Panc1 (cell line): ENCODE measurements at regions not wholly inside any gene's neighbourhood (a gene's known extent, or its start where the extent isn't known, plus 50 kb on each side); places are given as distances from the start of the nearest gene placed in this dataset.

ENCODE experiments used
- ATAC-seq: fragments of 200-7000 bp; cut with Tn5 transposase; 2 replicates; pipeline ENCODE4 v1.9.1; 2020; ENCODE audit warnings: mild to moderate bottlenecking, moderate library complexity
- BruUV-seq: library from RNA; stranded (reverse); fragments of 400-500 nt; replicated peaks from 2 replicates; lab custom pipeline; 2021; lab: Mats Ljungman, UMichigan
- CTCF ChIA-PET: fragments of 300-600 bp; sonication (Branson Sonifier 250); formaldehyde crosslinking; loops from one replicate; lab custom pipeline; 2022; ENCODE audit warnings: antibody characterized with exemption; lab: Charles Lee
- POLR2A ChIA-PET: fragments of 300-600 bp; sonication (Branson Sonifier 250); formaldehyde crosslinking; loops from one replicate; lab custom pipeline; 2022; ENCODE audit warnings: antibody characterized with exemption; lab: Charles Lee
- DNase-seq: peaks from one replicate; pipeline ENCODE4 v3.0.0-alpha.2; 2010; ENCODE audit warnings: low read depth, low spot score
- H3K27ac ChIP-seq: 2 replicates; pipeline ENCODE4 v1.5.1; 2011; ENCODE audit warnings: mild to moderate bottlenecking, low read length, inconsistent platforms
- H3K27me3 ChIP-seq: fragments of 200-500 bp; sonication (Bioruptor generic); 2 replicates; pipeline ENCODE4 v1.6.0; 2014; ENCODE audit warnings: low read length, inconsistent platforms; ENCODE audit not compliant: control insufficient read depth, insufficient read depth
- H3K36me3 ChIP-seq: fragments of 200-500 bp; sonication (Bioruptor generic); 2 replicates; pipeline ENCODE4 v1.5.1; 2014; ENCODE audit warnings: inconsistent platforms, mild to moderate bottlenecking, low read length, moderate library complexity; ENCODE audit not compliant: control insufficient read depth, insufficient read depth
- H3K4me1 ChIP-seq: 2 replicates; pipeline ENCODE4 v1.5.1; 2011; ENCODE audit warnings: inconsistent platforms, mild to moderate bottlenecking, low read length, moderate library complexity; ENCODE audit not compliant: control insufficient read depth, insufficient read depth
- H3K4me3 ChIP-seq, 2 experiments: 2 replicates each; pipeline ENCODE4 v1.5.1; 2011 to 2012; ENCODE audit warnings: low read depth in 2 of 2, low read length in 2 of 2, mild to moderate bottlenecking in 2 of 2, inconsistent platforms in 1 of 2, moderate library complexity in 1 of 2
- H3K9me3 ChIP-seq: fragments of 200-500 bp; sonication (Bioruptor generic); 2 replicates; pipeline ENCODE4 v1.5.1; 2014; ENCODE audit warnings: low read depth, mild to moderate bottlenecking, inconsistent platforms, low read length, moderate library complexity; ENCODE audit not compliant: control insufficient read depth, insufficient read depth
- CTCF ChIP-seq: fragments of 450-650 bp; IDR thresholded peaks from 2 replicates; pipeline ENCODE4 v1.5.1; 2017; ENCODE audit warnings: mild to moderate bottlenecking
- POLR2AphosphoS5 ChIP-seq: IDR thresholded peaks from 2 replicates; pipeline ENCODE4 v1.6.1; 2012; ENCODE audit warnings: mild to moderate bottlenecking, low read depth, low read length, moderate library complexity
- SIN3A ChIP-seq: IDR thresholded peaks from 2 replicates; pipeline ENCODE4 v1.6.1; 2012; ENCODE audit warnings: low read depth, mild to moderate bottlenecking, low read length, moderate library complexity, borderline replicate concordance; ENCODE audit not compliant: insufficient read depth
- TCF7L2 ChIP-seq: IDR thresholded peaks from 2 replicates; pipeline ENCODE4 v1.6.1; 2011; ENCODE audit warnings: mild to moderate bottlenecking, low read depth, low read length, inconsistent platforms
- in situ Hi-C: cut with HindIII; loops from 2 replicates; pipeline ENCODE4 v1.10.0; 2016; ENCODE audit warnings: low sequenced_read_pairs, low pct_unique_long_range_greater_than_20kb
- intact Hi-C: fragments of 100-400 bp; cut with micrococcal nuclease; formaldehyde crosslinking; loops from one replicate; pipeline ENCODE4 v1.10.0; 2022; ENCODE audit not compliant: unreplicated experiment
- TF ChIP-seq, protein P1 (sequence below), 2 experiments: IDR thresholded peaks; 2 replicates each; pipeline ENCODE4 v1.6.1; 2011 to 2012; ENCODE audit warnings: low read depth in 2 of 2, control low read depth in 1 of 2, low read length in 1 of 2, mild to moderate bottlenecking in 1 of 2, moderate library complexity in 1 of 2; ENCODE audit not compliant: insufficient read depth in 1 of 2

- CTCF ChIA-PET: no interaction called here
- no peaks in the 10 kb centered on the region for H3K4me1 ChIP-seq
- in situ Hi-C loops: no loop called here
- intact Hi-C loops: loop anchor here (10.0 kb wide), 1 partner anchor 220 kb away; no protein-coding TSS in a partner anchor
- H3K36me3 ChIP-seq: no peaks in the 10 kb centered on the region
- ATAC-seq (no peak), DNase-seq (no peak)
- H3K27ac ChIP-seq: no peak overlapping the region
- peaks cover 6% of the 10 kb centered on the region; the same call in 1 of the 2 replicates for H3K27me3 ChIP-seq
- POLR2A ChIA-PET: no interaction called here
- no TSS peak for BruUV-seq
- TF ChIP-seq TCF7L2 (no peak), CTCF (no peak), SIN3A (no peak), POLR2AphosphoS5 (no peak)
- TF ChIP-seq, protein P1, sequence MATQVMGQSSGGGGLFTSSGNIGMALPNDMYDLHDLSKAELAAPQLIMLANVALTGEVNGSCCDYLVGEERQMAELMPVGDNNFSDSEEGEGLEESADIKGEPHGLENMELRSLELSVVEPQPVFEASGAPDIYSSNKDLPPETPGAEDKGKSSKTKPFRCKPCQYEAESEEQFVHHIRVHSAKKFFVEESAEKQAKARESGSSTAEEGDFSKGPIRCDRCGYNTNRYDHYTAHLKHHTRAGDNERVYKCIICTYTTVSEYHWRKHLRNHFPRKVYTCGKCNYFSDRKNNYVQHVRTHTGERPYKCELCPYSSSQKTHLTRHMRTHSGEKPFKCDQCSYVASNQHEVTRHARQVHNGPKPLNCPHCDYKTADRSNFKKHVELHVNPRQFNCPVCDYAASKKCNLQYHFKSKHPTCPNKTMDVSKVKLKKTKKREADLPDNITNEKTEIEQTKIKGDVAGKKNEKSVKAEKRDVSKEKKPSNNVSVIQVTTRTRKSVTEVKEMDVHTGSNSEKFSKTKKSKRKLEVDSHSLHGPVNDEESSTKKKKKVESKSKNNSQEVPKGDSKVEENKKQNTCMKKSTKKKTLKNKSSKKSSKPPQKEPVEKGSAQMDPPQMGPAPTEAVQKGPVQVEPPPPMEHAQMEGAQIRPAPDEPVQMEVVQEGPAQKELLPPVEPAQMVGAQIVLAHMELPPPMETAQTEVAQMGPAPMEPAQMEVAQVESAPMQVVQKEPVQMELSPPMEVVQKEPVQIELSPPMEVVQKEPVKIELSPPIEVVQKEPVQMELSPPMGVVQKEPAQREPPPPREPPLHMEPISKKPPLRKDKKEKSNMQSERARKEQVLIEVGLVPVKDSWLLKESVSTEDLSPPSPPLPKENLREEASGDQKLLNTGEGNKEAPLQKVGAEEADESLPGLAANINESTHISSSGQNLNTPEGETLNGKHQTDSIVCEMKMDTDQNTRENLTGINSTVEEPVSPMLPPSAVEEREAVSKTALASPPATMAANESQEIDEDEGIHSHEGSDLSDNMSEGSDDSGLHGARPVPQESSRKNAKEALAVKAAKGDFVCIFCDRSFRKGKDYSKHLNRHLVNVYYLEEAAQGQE (IDR thresholded peaks at IDR 0.05; ENCODE audit: insufficient read depth in 1 of 2, low read depth in 2 of 2, low read length in 1 of 2): no peak
- no peaks in the 10 kb centered on the region for H3K9me3 ChIP-seq
- no peak overlapping the region for H3K4me3 ChIP-seq
Measured at GRCh38 chr3:168844894-168845482, 749.3 kb upstream of the GOLIM4 start.

DNA sequence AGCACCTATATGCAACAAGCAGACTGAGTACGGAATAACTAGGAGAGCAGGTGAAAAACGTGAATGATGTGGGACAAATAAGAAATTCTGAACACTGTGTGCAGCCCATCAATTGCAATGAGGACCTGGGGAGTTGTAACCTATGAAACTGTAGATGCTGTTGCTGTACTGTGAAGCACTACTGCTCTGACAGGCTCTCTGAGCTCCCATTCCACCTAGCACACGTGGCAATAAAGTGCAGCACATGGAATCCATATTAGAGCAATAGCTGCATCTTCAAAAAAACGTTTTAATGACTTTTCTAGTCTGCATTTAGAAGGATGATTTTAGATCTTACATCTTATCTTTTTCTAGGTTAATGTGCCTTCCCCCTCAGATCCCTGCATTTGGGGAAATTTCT lies 748.7 kb upstream of the GOLIM4 start:
- no peak for ATAC-seq

More for the DNA sequence above, 748.7 kb upstream of the GOLIM4 start:
- BruUV-seq: no TSS peak
- DNase-seq: no peak
- H3K27ac ChIP-seq: no peak overlapping the region
- POLR2A ChIA-PET: no interaction called here
- CTCF ChIA-PET: no interaction called here
- H3K36me3 ChIP-seq: no peaks in the 10 kb centered on the region
- H3K4me1 ChIP-seq: no peaks in the 10 kb centered on the region
- in situ Hi-C loops (no loop called here), intact Hi-C loops (loop anchor here (10.0 kb wide), 1 partner anchor 220 kb away; no protein-coding TSS in a partner anchor)
- H3K9me3 ChIP-seq: no peaks in the 10 kb centered on the region
- no peak overlapping the region for H3K4me3 ChIP-seq
- H3K27me3 ChIP-seq: peaks cover 6% of the 10 kb centered on the region; the same call in 1 of the 2 replicates
- TF ChIP-seq POLR2AphosphoS5 (no peak), CTCF (no peak), TCF7L2 (no peak), SIN3A (no peak)
- TF ChIP-seq, protein P1 (IDR thresholded peaks at IDR 0.05; ENCODE audit: insufficient read depth in 1 of 2, low read depth in 2 of 2, low read length in 1 of 2): no peak
